ENCODE measurements at regions not wholly inside any gene's neighbourhood (a gene's known extent, or its start where the extent isn't known, plus 50 kb on each side); places are given as distances from the start of the nearest gene placed in this dataset.

- TF ChIP-seq ZNF274 (IDR thresholded peaks at IDR 0.05; ENCODE audit: low read depth, low read length) (no peak), SUZ12 (IDR thresholded peaks at IDR 0.05; ENCODE audit: extremely low read depth, insufficient read depth, insufficient read length) (no peak)
Observed at GRCh38 chr4:54572152-54572542, 85.6 kb upstream of the KIT start.

All from NT2/D1 (cell line).